CD8-positive, alpha-beta memory T cell (primary cell): ENCODE measurements at regions not wholly inside any gene's neighbourhood (a gene's known extent, or its start where the extent isn't known, plus 50 kb on each side); places are given as distances from the start of the nearest gene placed in this dataset.
A peak's percentile ranks its signal among the peaks of the same experiment; 100 is the strongest.

Source experiments
- CTCF ChIA-PET: fragments of 350-600 bp; sonication (Branson Sonifier 250); formaldehyde crosslinking; loops from one replicate; lab custom pipeline; 2021; ENCODE audit warnings: antibody characterized with exemption; lab: Charles Lee
- POLR2A ChIA-PET: fragments of 350-600 bp; sonication (Branson Sonifier 250); formaldehyde crosslinking; loops from one replicate; lab custom pipeline; 2021; ENCODE audit warnings: antibody characterized with exemption; lab: Charles Lee
- DNase-seq, 5 donors: peaks; one replicate each; pipeline versions ENCODE4 v3.0.0 to v3.0.0-alpha.2; 2020 to 2022; ENCODE audit warnings: mixed read lengths in 1 of 5
- H3K27ac ChIP-seq: one replicate; pipeline ENCODE4 v1.7.0; 2013; ENCODE audit warnings: low read depth, mild to moderate bottlenecking, low read length, moderate library complexity
- H3K27me3 ChIP-seq: 2 replicates; pipeline ENCODE4 v1.7.0; 2013; ENCODE audit warnings: low read length, mild to moderate bottlenecking; ENCODE audit not compliant: insufficient read depth, poor library complexity, severe bottlenecking
- H3K36me3 ChIP-seq: 2 replicates; pipeline ENCODE4 v1.7.0; 2013; ENCODE audit warnings: mild to moderate bottlenecking, low read length, moderate library complexity; ENCODE audit not compliant: insufficient read depth
- H3K4me1 ChIP-seq: 2 replicates; pipeline ENCODE4 v1.7.0; 2013; ENCODE audit warnings: mild to moderate bottlenecking, low read length, moderate library complexity; ENCODE audit not compliant: insufficient read depth
- H3K4me3 ChIP-seq: 2 replicates; pipeline ENCODE4 v1.7.0; 2013; ENCODE audit warnings: mild to moderate bottlenecking, low read length
- H3K9me3 ChIP-seq: 2 replicates; pipeline ENCODE4 v1.7.0; 2013; ENCODE audit warnings: mild to moderate bottlenecking, low read length
- H3K27ac Mint-ChIP-seq, 8 donors: one replicate each; pipeline ENCODE4 v1.8.0; 2020 to 2021; ENCODE audit warnings: mixed read lengths in 8 of 8, mild to moderate bottlenecking in 6 of 8, inconsistent platforms in 3 of 8, moderate library complexity in 3 of 8
- H3K27me3 Mint-ChIP-seq, 2 donors: one replicate each; pipeline ENCODE4 v1.8.0; 2020 to 2021; ENCODE audit warnings: mixed read lengths in 2 of 2, mild to moderate bottlenecking in 1 of 2, moderate library complexity in 1 of 2
- H3K36me3 Mint-ChIP-seq, 3 donors: one replicate each; pipeline ENCODE4 v1.8.0; 2020 to 2021; ENCODE audit warnings: mixed read lengths in 3 of 3, inconsistent platforms in 1 of 3, mild to moderate bottlenecking in 1 of 3
- H3K4me1 Mint-ChIP-seq, 3 donors: one replicate each; pipeline ENCODE4 v1.8.0; 2020 to 2021; ENCODE audit warnings: mixed read lengths in 3 of 3, inconsistent platforms in 1 of 3, mild to moderate bottlenecking in 1 of 3
- H3K4me3 Mint-ChIP-seq, 7 donors: one replicate each; pipeline ENCODE4 v1.8.0; 2020 to 2021; ENCODE audit warnings: mixed read lengths in 7 of 7, mild to moderate bottlenecking in 6 of 7, moderate library complexity in 4 of 7, inconsistent platforms in 2 of 7
- H3K9me3 Mint-ChIP-seq, 5 donors: one replicate each; pipeline ENCODE4 v1.8.0; 2020 to 2022; ENCODE audit warnings: mixed read lengths in 5 of 5, mild to moderate bottlenecking in 3 of 5, moderate library complexity in 2 of 5, inconsistent platforms in 1 of 5

DNA sequence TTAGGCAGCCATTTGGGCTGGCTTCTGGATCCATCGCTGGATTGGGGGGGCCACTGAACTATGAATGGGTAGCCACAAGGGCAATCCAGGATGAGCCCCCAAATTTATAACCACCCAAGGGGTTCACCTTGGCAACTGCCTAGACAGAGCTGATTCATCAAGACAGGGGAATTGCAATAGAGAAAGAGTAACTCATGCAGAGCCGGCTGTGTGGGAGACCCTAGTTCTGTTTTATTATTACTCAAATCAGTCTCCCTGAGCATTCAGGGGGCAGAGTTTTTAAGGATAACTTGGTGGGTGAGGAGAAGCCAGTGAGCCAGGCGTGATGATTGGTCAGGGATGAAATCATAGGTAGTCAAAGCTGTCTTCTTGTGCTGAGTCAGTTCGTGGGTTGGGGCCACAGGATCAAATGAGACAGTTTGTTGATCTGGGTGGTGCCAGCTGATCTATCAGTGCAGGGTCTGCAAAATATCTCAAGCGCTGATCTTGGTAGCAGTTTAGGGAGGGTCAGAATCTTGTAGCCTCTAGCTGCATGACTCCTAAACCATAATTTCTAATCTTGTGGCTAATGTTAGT, 57.9 kb downstream of the DNAJB9 start:
- Mint-ChIP-seq H3K36me3 (no peaks in the 10 kb centered on the region), H3K4me1 (no peaks in the 10 kb centered on the region), H3K27ac (peak overlapping the region in 1 of 8 donors; percentile 62), H3K4me3 (no peak overlapping the region), H3K27me3 (peaks cover 2 to 13% of the 10 kb centered on the region in 2 donors), H3K9me3 (no peaks in the 10 kb centered on the region)
- Histone ChIP-seq H3K4me1 (no peaks in the 10 kb centered on the region), H3K4me3 (no peak overlapping the region), H3K27me3 (no peaks in the 10 kb centered on the region), H3K27ac (no peak overlapping the region), H3K36me3 (no peaks in the 10 kb centered on the region), H3K9me3 (no peaks in the 10 kb centered on the region)
- POLR2A ChIA-PET = no interaction called here
- no peak for DNase-seq
- CTCF ChIA-PET = no interaction called here

- H3K36me3 Mint-ChIP-seq = no peaks in the 10 kb centered on the region
- H3K27me3 Mint-ChIP-seq = peaks cover 2 to 13% of the 10 kb centered on the region in 2 donors
- no peaks in the 10 kb centered on the region for H3K9me3 Mint-ChIP-seq
- Histone ChIP-seq H3K27me3 (no peaks in the 10 kb centered on the region), H3K27ac (no peak overlapping the region), H3K4me3 (no peak overlapping the region), H3K9me3 (no peaks in the 10 kb centered on the region), H3K4me1 (no peaks in the 10 kb centered on the region), H3K36me3 (no peaks in the 10 kb centered on the region)
- H3K4me1 Mint-ChIP-seq = no peaks in the 10 kb centered on the region
- no peak for DNase-seq
- CTCF ChIA-PET = no interaction called here
- POLR2A ChIA-PET = no interaction called here
- H3K4me3 Mint-ChIP-seq = no peak overlapping the region
- no peak overlapping the region for H3K27ac Mint-ChIP-seq
Measured at GRCh38 chr7:108628678-108629077, 59.0 kb downstream of the DNAJB9 start.

GRCh38 chr7:108629651-108630400, 60.2 kb downstream of the DNAJB9 start:
- no peak overlapping the region for H3K4me3 Mint-ChIP-seq
- H3K4me3 ChIP-seq = no peak overlapping the region
- H3K9me3 Mint-ChIP-seq = no peaks in the 10 kb centered on the region
- H3K27ac Mint-ChIP-seq = no peak overlapping the region
- no peak for DNase-seq
- no peaks in the 10 kb centered on the region for H3K4me1 ChIP-seq
- H3K27ac ChIP-seq = no peak overlapping the region
- H3K4me1 Mint-ChIP-seq = no peaks in the 10 kb centered on the region
- H3K27me3 Mint-ChIP-seq = peaks cover 2 to 6% of the 10 kb centered on the region in 2 donors
- no peaks in the 10 kb centered on the region for H3K9me3 ChIP-seq
- H3K36me3 Mint-ChIP-seq = no peaks in the 10 kb centered on the region
- no peaks in the 10 kb centered on the region for H3K36me3 ChIP-seq
- no peaks in the 10 kb centered on the region for H3K27me3 ChIP-seq
- ChIA-PET POLR2A (no interaction called here), CTCF (no interaction called here)

DNA sequence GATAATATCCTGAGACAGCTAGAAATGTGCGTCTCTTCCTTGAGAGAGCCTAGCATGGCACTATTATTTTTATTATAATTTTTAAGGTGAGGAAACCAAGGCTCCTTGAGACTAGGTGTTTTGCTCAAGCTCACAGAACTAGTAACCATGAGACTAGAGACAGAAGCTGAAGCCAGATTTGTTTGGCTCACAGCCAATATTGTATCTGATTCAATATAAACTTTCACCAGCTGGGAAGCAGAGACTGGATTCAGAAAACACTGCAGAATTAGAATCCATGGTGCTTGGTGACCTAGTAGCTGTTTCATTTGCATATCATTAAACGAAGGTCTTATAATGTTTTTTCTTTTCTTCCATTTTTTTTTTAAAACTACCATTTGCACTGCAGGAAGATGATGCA, 64.4 kb downstream of the DNAJB9 start:
- H3K9me3 ChIP-seq = no peaks in the 10 kb centered on the region
- H3K9me3 Mint-ChIP-seq = no peaks in the 10 kb centered on the region
- no peaks in the 10 kb centered on the region for H3K27me3 ChIP-seq
- no peaks in the 10 kb centered on the region for H3K4me1 Mint-ChIP-seq
- no peak overlapping the region for H3K4me3 Mint-ChIP-seq
- CTCF ChIA-PET = no interaction called here
- peaks cover 0 to 7% of the 10 kb centered on the region in 2 donors for H3K27me3 Mint-ChIP-seq
- POLR2A ChIA-PET = no interaction called here
- H3K27ac ChIP-seq = no peak overlapping the region
- no peak overlapping the region for H3K27ac Mint-ChIP-seq
- H3K4me3 ChIP-seq = no peak overlapping the region
- H3K36me3 ChIP-seq = no peaks in the 10 kb centered on the region
- no peaks in the 10 kb centered on the region for H3K36me3 Mint-ChIP-seq
- no peak for DNase-seq
- H3K4me1 ChIP-seq = no peaks in the 10 kb centered on the region

DNA sequence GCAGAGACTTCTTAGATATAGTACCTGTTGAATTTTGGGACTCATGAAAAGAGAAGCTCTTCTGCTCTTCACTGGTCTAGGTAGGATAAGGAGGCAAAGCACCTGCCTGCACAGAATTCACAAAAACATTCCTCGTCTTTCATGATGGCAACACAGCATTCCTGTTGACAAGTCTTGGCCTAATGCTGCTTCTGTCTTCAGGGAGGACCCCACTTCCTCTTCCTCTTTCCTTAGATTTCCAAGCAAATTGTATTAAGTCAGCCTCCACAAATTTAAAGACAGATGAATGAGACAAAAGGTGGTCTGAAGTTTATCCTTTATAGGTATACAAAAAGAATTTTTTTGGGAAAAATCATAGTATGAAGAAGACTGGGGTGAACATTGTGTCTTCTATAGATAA, 64.9 kb downstream of the DNAJB9 start:
- no peaks in the 10 kb centered on the region for H3K27me3 ChIP-seq
- H3K36me3 ChIP-seq = no peaks in the 10 kb centered on the region
- Mint-ChIP-seq H3K27ac (no peak overlapping the region), H3K27me3 (peaks cover 0 to 7% of the 10 kb centered on the region in 2 donors), H3K4me1 (no peaks in the 10 kb centered on the region), H3K36me3 (no peaks in the 10 kb centered on the region), H3K4me3 (no peak overlapping the region), H3K9me3 (no peaks in the 10 kb centered on the region)
- H3K4me1 ChIP-seq = no peaks in the 10 kb centered on the region
- no peak overlapping the region for H3K27ac ChIP-seq
- no peaks in the 10 kb centered on the region for H3K9me3 ChIP-seq
- no peak for DNase-seq
- ChIA-PET CTCF (no interaction called here), POLR2A (no interaction called here)
- H3K4me3 ChIP-seq = no peak overlapping the region

DNA sequence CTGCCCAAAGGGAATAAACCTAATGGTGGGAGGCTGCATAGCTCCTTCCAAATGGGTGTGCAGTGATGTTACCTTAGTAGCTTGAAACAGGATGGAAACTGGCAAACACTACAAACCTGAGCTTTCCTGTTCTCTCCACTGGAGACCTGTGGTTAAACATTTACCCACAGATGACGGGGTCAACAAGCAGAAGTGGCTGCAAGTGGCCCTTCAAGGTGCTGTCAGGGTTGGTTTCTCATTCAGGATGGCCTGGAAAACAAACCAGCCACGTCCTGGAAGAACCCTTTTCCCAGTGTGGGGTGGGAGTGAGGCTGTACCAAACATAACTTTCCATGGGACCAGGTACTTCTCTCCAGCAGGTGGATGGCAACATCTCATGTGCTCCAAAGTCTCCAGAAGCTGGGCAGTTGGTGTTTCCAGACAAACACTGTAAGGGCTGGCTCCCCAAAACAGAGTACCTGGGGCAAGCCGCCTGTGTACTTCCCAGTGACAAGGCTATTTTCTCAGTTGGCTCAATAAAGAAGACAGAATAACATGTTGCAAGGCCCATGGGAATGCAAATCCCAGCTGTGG, 67.5 kb downstream of the DNAJB9 start:
- POLR2A ChIA-PET = no interaction called here

GRCh38 chr7:108642126-108642525, 72.5 kb downstream of the DNAJB9 start:
- no peak overlapping the region for H3K4me3 ChIP-seq
- CTCF ChIA-PET = interaction anchor here (0.9 kb wide), 1 partner anchor 53 kb away, joined by 3 read pairs; no protein-coding TSS in a partner anchor
- no peaks in the 10 kb centered on the region for H3K4me1 Mint-ChIP-seq
- POLR2A ChIA-PET = no interaction called here
- peaks cover 7 to 11% of the 10 kb centered on the region in 2 donors for H3K27me3 Mint-ChIP-seq
- no peak for DNase-seq
- no peak overlapping the region for H3K4me3 Mint-ChIP-seq
- no peak overlapping the region for H3K27ac Mint-ChIP-seq
- no peak overlapping the region for H3K27ac ChIP-seq
- H3K9me3 ChIP-seq = no peaks in the 10 kb centered on the region
- no peaks in the 10 kb centered on the region for H3K36me3 Mint-ChIP-seq
- no peaks in the 10 kb centered on the region for H3K36me3 ChIP-seq
- H3K9me3 Mint-ChIP-seq = peaks cover 0 to 3% (median 0%) of the 10 kb centered on the region in 5 donors
- no peaks in the 10 kb centered on the region for H3K27me3 ChIP-seq
- H3K4me1 ChIP-seq = no peaks in the 10 kb centered on the region

More for the DNA sequence above, 67.5 kb downstream of the DNAJB9 start:
- Mint-ChIP-seq H3K27ac (no peak overlapping the region), H3K27me3 (peaks cover 0 to 4% of the 10 kb centered on the region in 2 donors), H3K9me3 (no peaks in the 10 kb centered on the region), H3K36me3 (no peaks in the 10 kb centered on the region), H3K4me3 (no peak overlapping the region), H3K4me1 (no peaks in the 10 kb centered on the region)
- Histone ChIP-seq H3K4me1 (no peaks in the 10 kb centered on the region), H3K36me3 (no peaks in the 10 kb centered on the region), H3K4me3 (no peak overlapping the region), H3K27ac (no peak overlapping the region), H3K27me3 (no peaks in the 10 kb centered on the region), H3K9me3 (no peaks in the 10 kb centered on the region)
- DNase-seq = no peak
- CTCF ChIA-PET = no interaction called here

DNA sequence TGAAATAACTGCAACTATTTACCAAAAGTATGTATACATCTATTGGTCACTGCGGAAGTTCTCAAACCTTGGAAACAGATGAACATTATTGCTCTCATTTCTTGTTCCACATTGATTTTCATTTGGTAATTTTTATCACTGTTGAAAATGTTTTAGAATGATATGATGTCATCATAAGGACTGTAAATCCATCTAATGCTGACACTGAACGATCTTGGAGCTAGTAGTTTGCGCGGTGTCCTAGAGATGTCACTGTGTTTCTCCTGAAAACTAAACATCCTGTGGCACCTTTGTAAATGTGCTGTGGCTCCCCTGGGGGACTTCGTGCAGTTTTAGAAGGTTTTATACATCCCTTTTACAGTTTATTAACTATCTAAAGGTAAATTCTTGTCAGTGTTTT, 73.5 kb downstream of the DNAJB9 start:
- no peak overlapping the region for H3K27ac ChIP-seq
- H3K9me3 Mint-ChIP-seq = peaks cover 0 to 3% (median 0%) of the 10 kb centered on the region in 5 donors
- POLR2A ChIA-PET = no interaction called here

More for the DNA sequence above, 73.5 kb downstream of the DNAJB9 start:
- Mint-ChIP-seq H3K27me3 (peaks cover 4 to 11% of the 10 kb centered on the region in 2 donors), H3K4me3 (no peak overlapping the region), H3K4me1 (no peaks in the 10 kb centered on the region), H3K27ac (no peak overlapping the region), H3K36me3 (no peaks in the 10 kb centered on the region)
- Histone ChIP-seq H3K4me3 (no peak overlapping the region), H3K4me1 (no peaks in the 10 kb centered on the region), H3K36me3 (no peaks in the 10 kb centered on the region), H3K9me3 (no peaks in the 10 kb centered on the region), H3K27me3 (no peaks in the 10 kb centered on the region)
- no peak for DNase-seq
- CTCF ChIA-PET = no interaction called here
